Cerebellar nuclear complex (tissue), 1 donor: ENCODE measurements at regions not wholly inside any gene's neighbourhood (a gene's known extent, or its start where the extent isn't known, plus 50 kb on each side); places are given as distances from the start of the nearest gene placed in this dataset.
"Not testable (repeated sequence)": the region's sequence is repeated elsewhere in the genome, so short reads cannot be mapped to it uniquely, and the experiment has no call there.

Experiments used
- DNase-seq, 2 experiments: peaks; one replicate each; lab custom pipeline; 2025; lab: John Stamatoyannopoulos, UW

DNA sequence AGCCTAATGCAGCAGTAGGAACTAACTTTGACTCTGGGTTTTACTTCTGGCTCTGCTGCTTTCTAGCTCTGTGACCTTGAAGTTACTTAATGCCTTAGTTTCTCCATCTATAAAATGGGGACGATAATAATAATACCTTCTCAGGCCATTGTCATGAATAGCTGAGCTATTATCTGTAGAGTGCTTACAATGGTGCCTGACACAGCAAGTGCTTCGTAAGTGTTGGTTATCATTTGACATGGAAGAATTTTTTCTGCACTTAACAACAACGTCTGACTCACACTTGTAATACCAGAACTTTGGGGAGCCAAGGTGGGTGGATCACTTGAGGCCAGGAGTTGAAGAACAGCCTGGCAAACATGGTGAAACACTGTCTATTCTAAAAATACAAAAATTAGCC lies 140.5 kb downstream of the ARL4A start:
- DNase-seq: no peak

DNA sequence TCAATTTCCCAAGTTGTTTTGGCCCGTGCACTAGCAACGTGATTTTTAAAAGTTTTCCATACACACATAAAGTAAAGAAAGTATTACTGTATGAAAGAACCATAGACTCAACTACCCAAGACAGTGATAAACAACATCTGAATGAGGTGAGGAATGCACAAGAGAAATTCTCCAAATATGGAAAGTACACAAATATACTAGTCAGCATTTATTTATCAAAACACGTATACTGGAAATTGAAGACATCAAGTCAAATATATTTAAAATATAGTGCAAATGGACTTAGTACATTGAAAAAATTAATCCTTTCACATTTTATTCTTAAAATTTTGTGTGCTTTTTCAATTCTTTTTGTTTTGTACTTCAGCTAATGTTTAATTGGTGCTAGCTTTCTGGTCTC lies 143.6 kb downstream of the ARL4A start:
- DNase-seq: no peak

DNA sequence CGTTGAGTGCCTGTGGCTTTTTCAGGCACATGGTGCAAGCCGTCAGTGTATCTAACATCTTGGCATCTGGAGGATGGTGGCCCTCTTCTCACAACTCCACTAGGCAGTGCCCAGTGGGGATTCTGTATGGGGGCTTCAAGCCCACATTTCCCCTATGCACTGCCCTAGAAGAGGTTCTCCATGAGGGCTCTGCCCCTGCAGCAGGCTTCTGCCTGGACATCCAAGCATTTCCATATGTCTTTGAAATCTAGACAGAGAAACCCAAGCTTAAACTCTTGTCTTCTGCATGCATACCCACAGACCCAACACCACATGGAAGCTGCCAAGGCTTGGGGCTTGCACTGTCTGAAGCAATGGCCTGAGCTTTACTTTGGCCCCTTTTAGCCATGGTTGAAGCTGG lies 146.4 kb downstream of the ARL4A start:
- no peak for DNase-seq

DNA sequence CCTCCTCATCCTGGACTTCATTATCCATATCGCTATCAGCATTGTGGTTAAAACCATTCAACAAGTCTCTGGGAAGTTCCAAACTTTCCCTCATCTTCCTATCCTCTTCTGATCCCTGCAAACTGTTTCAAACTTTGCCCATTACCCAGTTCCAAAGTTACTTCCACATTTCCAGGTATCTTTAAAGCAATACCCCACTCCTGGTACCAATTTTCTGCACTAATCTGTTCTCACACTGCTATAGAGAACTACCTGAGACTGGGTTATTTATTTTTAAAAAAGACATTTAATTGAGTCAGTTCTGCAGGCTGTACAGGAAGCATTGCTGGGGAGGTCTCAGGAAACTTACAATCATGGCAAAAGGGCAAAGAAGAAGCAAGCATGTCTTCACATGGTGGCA lies 147.3 kb downstream of the ARL4A start:
- DNase-seq: no peak

DNA sequence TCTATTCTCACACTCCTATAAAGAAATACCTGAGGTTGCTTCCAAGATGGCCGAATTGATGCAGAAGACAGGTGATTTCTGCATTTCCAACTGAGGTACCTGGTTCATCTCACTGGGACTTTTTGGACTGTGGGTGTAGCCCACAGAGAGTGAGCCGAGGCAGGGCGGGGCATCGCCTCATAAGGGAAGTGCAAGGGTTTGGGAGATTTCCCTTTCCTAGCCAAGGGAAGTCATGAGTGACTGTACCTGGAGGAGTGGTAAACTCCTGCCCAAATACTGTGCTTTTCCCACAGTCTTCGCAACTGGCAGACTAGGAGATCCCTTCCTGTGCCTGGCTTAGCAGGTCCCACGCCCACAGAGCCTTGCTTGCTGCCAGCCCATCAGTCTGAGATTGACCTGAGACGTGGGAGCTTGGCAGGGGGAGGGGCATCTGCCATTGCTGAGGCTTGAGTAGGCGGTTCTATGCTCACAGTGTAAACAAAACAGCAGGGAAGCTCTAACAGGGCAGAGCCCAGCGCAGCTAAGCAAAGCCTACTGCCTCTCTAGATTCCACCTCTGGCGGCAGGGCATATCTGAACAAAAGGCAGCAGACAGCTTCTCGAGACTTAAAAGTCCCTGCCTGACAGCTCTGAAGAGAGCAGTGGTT lies 152.2 kb downstream of the ARL4A start:
- DNase-seq: no peak

DNA sequence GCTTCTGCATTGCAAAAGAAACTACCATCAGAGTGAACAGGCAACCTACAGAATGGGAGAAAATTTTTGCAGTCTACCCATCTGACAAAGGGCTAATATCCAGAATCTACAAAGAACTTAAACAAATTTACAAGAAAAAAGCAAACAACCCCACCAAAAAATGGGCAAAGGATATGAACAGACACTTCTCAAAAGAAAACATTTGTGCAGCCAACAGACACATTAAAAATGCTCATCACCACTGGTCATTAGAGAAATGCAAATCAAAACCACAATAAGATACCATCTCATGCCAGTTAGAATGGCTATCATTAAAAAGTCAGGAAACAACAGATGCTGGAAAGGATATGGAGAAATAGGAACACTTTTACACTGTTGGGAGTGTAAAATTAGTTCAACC lies 157.3 kb downstream of the ARL4A start:
- not testable (repeated sequence) for DNase-seq

DNA sequence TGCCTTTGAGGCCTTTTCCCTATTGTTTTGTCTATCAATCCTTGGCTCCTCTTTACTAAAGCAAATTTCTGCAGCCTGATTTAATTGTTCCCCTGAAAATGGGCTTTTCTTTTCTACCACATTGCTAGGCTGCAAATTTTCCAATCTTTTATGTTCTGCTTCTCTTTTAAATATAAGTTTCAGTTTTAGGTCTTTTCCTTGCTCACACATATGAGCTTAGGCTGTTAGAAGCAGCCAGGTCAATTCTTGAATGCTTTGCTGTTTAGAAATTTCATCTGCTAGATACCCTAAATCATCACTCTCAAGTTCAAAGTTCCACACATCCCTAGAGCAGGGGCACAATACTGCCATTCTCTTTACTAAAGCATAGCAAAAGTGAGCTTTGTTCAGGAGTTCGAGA lies 159.6 kb downstream of the ARL4A start:
- no peak for DNase-seq

GRCh38 chr7:12851142-12851541 lies 163.7 kb downstream of the ARL4A start:
- DNase-seq: no peak

- DNase-seq: no peak
These were observed 164.4 kb downstream of the ARL4A start for GRCh38 chr7:12851841-12852240.

DNA sequence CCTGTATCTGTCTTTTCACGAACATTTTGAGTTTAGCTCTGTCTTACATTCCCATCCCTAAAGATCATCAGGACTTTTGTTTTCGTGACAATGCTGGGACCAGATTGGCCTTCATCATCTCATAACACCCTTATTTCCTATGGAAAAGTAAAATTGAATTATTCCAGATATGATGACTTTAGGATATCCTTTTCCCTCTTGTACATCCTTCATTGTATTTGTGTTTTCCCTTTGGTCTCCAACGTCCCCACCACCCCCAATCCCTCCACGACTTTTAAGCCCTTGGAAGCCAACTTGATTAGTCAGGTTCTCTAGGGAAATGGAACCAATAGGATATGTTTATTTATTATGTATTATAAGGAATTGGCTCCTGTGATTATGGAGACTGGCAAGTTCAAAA lies 167.6 kb downstream of the ARL4A start:
- no peak for DNase-seq

GRCh38 chr7:12859761-12860160 lies 172.3 kb downstream of the ARL4A start:
- DNase-seq: no peak

GRCh38 chr7:12861070-12861469 lies 173.6 kb downstream of the ARL4A start:
- no peak for DNase-seq

DNA sequence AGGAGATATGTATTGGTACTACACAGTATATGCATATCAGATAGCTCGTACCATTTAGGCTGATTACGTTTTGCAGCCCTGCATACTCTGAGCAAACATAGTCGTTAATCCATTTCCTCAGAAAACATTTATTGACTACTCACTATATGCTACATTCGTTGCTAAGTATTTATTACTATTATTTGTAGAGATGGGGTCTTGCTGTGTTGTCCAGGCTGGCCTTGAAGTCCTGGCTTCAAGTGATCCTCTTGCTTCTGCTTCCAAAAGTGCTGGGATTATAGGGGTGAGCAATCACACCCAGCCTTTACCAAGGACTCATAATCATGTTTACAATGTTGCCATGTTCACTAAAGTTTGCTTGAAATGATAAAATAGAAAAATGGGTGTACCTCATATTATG lies 174.7 kb downstream of the ARL4A start:
- no peak for DNase-seq

GRCh38 chr7:12864470-12865046 lies 177.1 kb downstream of the ARL4A start:
- no peak for DNase-seq

DNA sequence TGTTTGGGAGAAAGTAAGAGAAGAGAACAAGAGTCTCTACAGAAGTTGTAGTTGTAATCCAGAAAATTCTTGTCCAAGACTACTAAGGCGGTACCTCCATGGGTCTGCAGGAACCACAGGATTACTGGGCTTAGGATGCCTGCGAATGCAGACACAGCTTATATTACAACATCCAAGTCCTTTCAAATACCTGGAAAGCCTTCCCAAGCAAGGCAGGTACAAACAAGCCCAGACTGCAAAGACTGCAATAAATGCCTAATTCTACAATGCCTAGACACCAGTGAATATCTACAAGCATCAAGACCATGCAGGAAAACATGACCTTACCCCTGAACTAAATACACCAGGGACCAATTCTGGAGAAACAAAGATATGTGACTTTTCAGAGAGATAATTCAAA lies 178.2 kb downstream of the ARL4A start:
- no peak for DNase-seq

- no peak for DNase-seq
These were observed 178.8 kb downstream of the ARL4A start for GRCh38 chr7:12866207-12866606.

DNA sequence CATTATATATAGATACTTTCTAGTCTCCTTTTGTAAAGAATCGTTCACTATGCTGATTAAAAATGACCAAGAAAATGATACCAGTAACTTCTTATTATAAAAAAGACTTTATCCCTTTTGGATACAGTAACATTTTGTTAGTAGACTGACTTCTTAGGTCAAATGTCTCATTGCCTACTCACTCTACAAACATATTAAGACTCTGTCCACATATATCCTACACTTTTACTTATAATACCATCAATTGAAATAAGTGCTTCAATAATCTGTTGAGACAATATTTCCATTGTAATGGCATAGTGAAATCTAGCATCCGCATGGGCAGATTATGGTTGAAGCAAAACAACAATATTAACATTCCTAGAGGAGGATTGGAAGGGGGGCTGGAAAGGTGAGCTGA lies 180.6 kb downstream of the ARL4A start:
- no peak for DNase-seq

- DNase-seq: no peak
These were observed 182.8 kb downstream of the ARL4A start for GRCh38 chr7:12870219-12870618.

DNA sequence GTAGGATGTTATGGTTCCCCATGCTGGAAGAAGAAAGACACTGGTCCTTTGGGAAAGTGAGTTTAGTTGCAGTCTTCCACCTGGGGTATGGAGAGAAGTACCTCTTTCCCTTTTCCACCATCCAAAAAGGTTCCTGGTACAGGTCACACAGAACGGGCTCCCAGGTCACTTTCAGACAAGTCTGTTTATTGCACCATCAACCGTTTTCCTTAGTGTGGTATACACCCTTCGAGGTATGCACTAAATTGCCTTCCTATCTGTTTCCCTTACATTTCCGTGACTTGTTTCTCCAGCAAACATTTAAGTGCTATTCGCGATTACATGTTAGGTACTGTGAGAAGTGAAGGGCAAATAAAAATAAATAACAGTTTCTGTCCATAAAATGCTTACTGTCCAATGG lies 185.1 kb downstream of the ARL4A start:
- DNase-seq: no peak

GRCh38 chr7:12873571-12873970 lies 186.1 kb downstream of the ARL4A start:
- DNase-seq: no peak

DNA sequence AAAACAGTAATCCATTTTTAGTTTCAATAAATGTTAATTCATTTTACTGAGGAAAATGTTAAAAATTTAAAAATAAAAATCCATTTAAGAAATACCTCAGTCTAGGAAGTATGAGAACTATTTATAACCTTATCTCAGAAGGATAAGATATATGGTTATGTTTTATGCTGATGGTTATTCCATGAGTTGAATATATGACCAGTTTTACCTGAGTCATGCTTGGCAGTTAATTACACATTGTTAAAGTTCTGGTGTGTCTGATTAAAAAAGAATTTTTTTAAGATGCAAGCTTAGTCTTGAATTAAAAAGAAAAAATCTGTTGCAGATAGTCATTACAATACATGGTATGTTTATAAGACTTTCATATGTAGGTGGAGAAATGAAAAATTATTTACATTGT lies 191.7 kb downstream of the ARL4A start:
- DNase-seq: no peak

GRCh38 chr7:12881712-12882111 lies 194.3 kb downstream of the ARL4A start:
- no peak for DNase-seq

DNA sequence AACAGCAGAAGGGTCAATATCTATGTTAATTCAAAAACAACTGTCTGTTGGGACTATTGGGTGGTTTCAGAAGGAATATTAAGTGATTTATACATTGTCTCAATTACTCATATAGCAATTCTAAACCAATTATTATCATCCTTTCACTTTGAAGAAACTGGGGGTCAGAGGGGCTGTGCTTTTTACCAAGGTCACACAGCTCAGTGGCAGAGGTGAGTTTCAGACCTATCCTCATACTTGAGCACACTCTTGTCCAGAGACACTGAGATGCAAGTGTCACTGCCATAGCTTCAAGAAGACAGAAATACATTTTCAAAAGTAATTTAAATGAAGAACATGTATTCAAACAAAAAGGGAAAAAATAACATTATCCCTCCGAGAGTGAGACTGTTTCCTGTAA lies 195.3 kb downstream of the ARL4A start:
- no peak for DNase-seq

DNA sequence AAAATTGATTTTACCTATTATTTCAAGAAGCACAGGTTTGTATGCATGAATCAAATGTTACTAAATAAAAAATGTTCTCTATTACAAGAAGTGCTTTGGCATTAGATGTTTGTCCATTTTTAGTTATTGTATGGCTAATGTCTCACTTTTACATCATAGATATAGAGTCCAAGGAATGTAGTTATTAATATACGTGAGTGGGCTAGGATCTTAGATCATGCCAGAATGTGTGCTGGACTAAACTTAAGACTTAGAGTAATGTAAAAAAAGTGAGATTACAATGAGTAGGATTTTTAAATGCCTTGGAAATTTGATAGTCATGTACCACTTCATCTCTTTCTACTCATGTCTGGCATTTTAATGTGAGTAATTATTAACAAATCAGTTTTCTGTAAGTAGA lies 196.6 kb downstream of the ARL4A start:
- DNase-seq: no peak
